PC-3 (cell line): ENCODE measurements at regions not wholly inside any gene's neighbourhood (a gene's known extent, or its start where the extent isn't known, plus 50 kb on each side); places are given as distances from the start of the nearest gene placed in this dataset.

Experiments used
- CTCF ChIP-seq: fragments of 300-600 bp; sonication (generic); conservative IDR thresholded peaks from 2 replicates; pipeline ENCODE4 v1.5.1; 2017; ENCODE audit warnings: antibody characterized with exemption, low read depth, mild to moderate bottlenecking, low read length
- EZH2 ChIP-seq: fragments of 300-600 bp; sonication (generic); IDR thresholded peaks from one replicate; pipeline ENCODE4 v1.6.1; 2017; ENCODE audit warnings: antibody characterized with exemption, mild to moderate bottlenecking, low read length; ENCODE audit not compliant: unreplicated experiment
- EZH2phosphoT487 ChIP-seq: fragments of 300-600 bp; sonication (generic); IDR thresholded peaks from 2 replicates; pipeline ENCODE4 v1.6.1; 2018; ENCODE audit warnings: mild to moderate bottlenecking, antibody characterized with exemption, low read length, borderline replicate concordance

- TF ChIP-seq EZH2 (no peak), CTCF (no peak), EZH2phosphoT487 (no peak)
Observed at GRCh38 chr10:10178476-10178875, 839.2 kb upstream of the CELF2 start.
